Endothelial cell of hepatic sinusoid (primary cell): ENCODE measurements at regions not wholly inside any gene's neighbourhood (a gene's known extent, or its start where the extent isn't known, plus 50 kb on each side); places are given as distances from the start of the nearest gene placed in this dataset.

ENCODE experiments used
- in situ Hi-C: cut with HindIII; loops from 2 replicates; pipeline ENCODE4 v1.10.0; 2017; ENCODE audit warnings: low sequenced_read_pairs

- in situ Hi-C loops = no loop called here
These were observed 474.2 kb downstream of the EPHA4 start for GRCh38 chr2:221097949-221098348.

GRCh38 chr2:221100467-221101089, 471.5 kb downstream of the EPHA4 start:
- in situ Hi-C loops = no loop called here

GRCh38 chr2:221102896-221103688, 469.0 kb downstream of the EPHA4 start:
- in situ Hi-C loops = no loop called here

GRCh38 chr2:221103930-221104329, 468.2 kb downstream of the EPHA4 start:
- in situ Hi-C loops = no loop called here

GRCh38 chr2:221104361-221104811, 467.7 kb downstream of the EPHA4 start:
- in situ Hi-C loops = no loop called here

GRCh38 chr2:221106241-221106640, 465.9 kb downstream of the EPHA4 start:
- in situ Hi-C loops = no loop called here

- in situ Hi-C loops = no loop called here
These were observed 464.7 kb downstream of the EPHA4 start for GRCh38 chr2:221107424-221107823.

- in situ Hi-C loops = no loop called here
These were observed 462.6 kb downstream of the EPHA4 start for GRCh38 chr2:221109552-221109951.

GRCh38 chr2:221111739-221112138, 460.4 kb downstream of the EPHA4 start:
- in situ Hi-C loops = no loop called here

- in situ Hi-C loops = no loop called here
These were observed 459.4 kb downstream of the EPHA4 start for GRCh38 chr2:221112744-221113143.

GRCh38 chr2:221115944-221116343, 456.2 kb downstream of the EPHA4 start:
- in situ Hi-C loops = no loop called here

- in situ Hi-C loops = loop anchor here (5.0 kb wide), 1 partner anchor 92 kb away; no protein-coding TSS in a partner anchor
These were observed 451.5 kb downstream of the EPHA4 start for GRCh38 chr2:221120643-221121042.

- in situ Hi-C loops = loop anchor here (5.0 kb wide), 1 partner anchor 89 kb away; no protein-coding TSS in a partner anchor
These were observed 448.7 kb downstream of the EPHA4 start for GRCh38 chr2:221123396-221123795.

GRCh38 chr2:221124532-221125240, 447.4 kb downstream of the EPHA4 start:
- in situ Hi-C loops = loop anchor here (5.0 kb wide), 1 partner anchor 88 kb away; no protein-coding TSS in a partner anchor

GRCh38 chr2:221125691-221126090, 446.4 kb downstream of the EPHA4 start:
- in situ Hi-C loops = no loop called here

GRCh38 chr2:221129657-221130056, 442.4 kb downstream of the EPHA4 start:
- in situ Hi-C loops = no loop called here

- in situ Hi-C loops = no loop called here
These were observed 441.7 kb downstream of the EPHA4 start for GRCh38 chr2:221130431-221130830.

GRCh38 chr2:221133941-221134340, 438.2 kb downstream of the EPHA4 start:
- in situ Hi-C loops = no loop called here

- in situ Hi-C loops = no loop called here
These were observed 437.4 kb downstream of the EPHA4 start for GRCh38 chr2:221134718-221135117.

GRCh38 chr2:221135699-221136098, 436.4 kb downstream of the EPHA4 start:
- in situ Hi-C loops = no loop called here

- in situ Hi-C loops = no loop called here
These were observed 434.7 kb downstream of the EPHA4 start for GRCh38 chr2:221137385-221137784.
